GM12878 (cell line): ENCODE measurements at regions not wholly inside any gene's neighbourhood (a gene's known extent, or its start where the extent isn't known, plus 50 kb on each side); places are given as distances from the start of the nearest gene placed in this dataset.

Experiments used
- ATAC-seq: fragments of 200-7000 bp; cut with Tn5 transposase; 3 replicates; pipeline ENCODE4 v1.9.1; 2020; ENCODE audit warnings: mild to moderate bottlenecking, moderate library complexity
- BruUV-seq: library from RNA; stranded (reverse); fragments of 400-500 nt; replicated peaks from 2 replicates; lab custom pipeline; 2021; lab: Mats Ljungman, UMichigan
- CTCF ChIA-PET: fragments of 300-600 bp; sonication (Branson Sonifier 250); formaldehyde crosslinking; extraction: SDS; loops from one replicate; lab custom pipeline; 2021; ENCODE audit warnings: inconsistent platforms; lab: Yijun Ruan, JAX
- POLR2A ChIA-PET: fragments of 350-600 bp; formaldehyde crosslinking; extraction: SDS; loops from one replicate; lab custom pipeline; 2021; ENCODE audit warnings: inconsistent platforms; lab: Charles Lee
- RAD21 ChIA-PET: fragments of 300-600 bp; sonication (Branson Sonifier 250); formaldehyde crosslinking; loops from one replicate; lab custom pipeline; 2023; ENCODE audit warnings: antibody characterized with exemption; ENCODE audit not compliant: unreplicated experiment; lab: Charles Lee
- SMC1A ChIA-PET: fragments of 300-600 bp; sonication (Branson Sonifier 250); formaldehyde crosslinking; loops from one replicate; lab custom pipeline; 2023; ENCODE audit not compliant: unreplicated experiment, uncharacterized antibody; lab: Charles Lee
- DNase-seq: peaks from one replicate; pipeline ENCODE4 v3.0.0-alpha.2; 2011; ENCODE audit warnings: low read depth, low spot score
- FAIRE-seq: peaks from 3 replicates; lab custom pipeline; 2011; peaks lifted over from hg19 to GRCh38; lab: Jason Lieb, UNC
- H2AFZ ChIP-seq: 2 replicates; pipeline ENCODE4 v1.6.0; 2011; ENCODE audit warnings: low read depth, low read length, control low read depth; ENCODE audit not compliant: control insufficient read depth
- H3K27ac ChIP-seq: 2 replicates; pipeline ENCODE4 v1.5.1; 2011; ENCODE audit warnings: control low read depth; ENCODE audit not compliant: control insufficient read depth, insufficient read depth
- H3K27me3 ChIP-seq, 2 experiments: replicated peaks in 1 of 2; 2 replicates each; pipeline versions ENCODE4 v1.6.0 to v1.6.1; 2011; ENCODE audit warnings: low read length in 1 of 2; ENCODE audit not compliant: control insufficient read depth in 2 of 2, insufficient read depth in 2 of 2
- H3K36me3 ChIP-seq, 2 experiments: 2 replicates each; pipeline ENCODE4 v1.5.1; 2011; ENCODE audit warnings: low read length in 1 of 2; ENCODE audit not compliant: control insufficient read depth in 2 of 2, insufficient read depth in 2 of 2
- H3K4me1 ChIP-seq: 2 replicates; pipeline ENCODE4 v1.6.1; 2011; ENCODE audit warnings: mild to moderate bottlenecking, low read length, moderate library complexity, mixed read lengths; ENCODE audit not compliant: control insufficient read depth, insufficient read depth
- H3K4me2 ChIP-seq: 2 replicates; pipeline ENCODE4 v1.6.0; 2011; ENCODE audit warnings: control low read depth; ENCODE audit not compliant: control insufficient read depth, insufficient read depth
- H3K4me3 ChIP-seq: fragments of 200-600 bp; sonication (generic); 2 replicates; pipeline ENCODE4 v1.5.1; 2016
- H3K79me2 ChIP-seq: 2 replicates; pipeline ENCODE4 v1.6.0; 2011; ENCODE audit warnings: low read length; ENCODE audit not compliant: control insufficient read depth, insufficient read depth
- H3K9ac ChIP-seq: 2 replicates; pipeline ENCODE4 v1.8.0; 2011; ENCODE audit warnings: low read length, control low read depth, mixed read lengths; ENCODE audit not compliant: control insufficient read depth, insufficient read depth
- H3K9me3 ChIP-seq: replicated peaks from 3 replicates; pipeline ENCODE4 v1.5.1; 2011; ENCODE audit warnings: mild to moderate bottlenecking, low read length; ENCODE audit not compliant: control insufficient read depth, insufficient read depth
- H4K20me1 ChIP-seq: 2 replicates; pipeline ENCODE4 v1.6.0; 2011; ENCODE audit not compliant: control insufficient read depth, insufficient read depth
- ATF7 ChIP-seq: fragments of 450-650 bp; IDR thresholded peaks from 2 replicates; pipeline ENCODE4 v1.6.1; 2016; ENCODE audit warnings: low read depth, mild to moderate bottlenecking
- MTA2 ChIP-seq: fragments of 450-650 bp; IDR thresholded peaks from 2 replicates; pipeline ENCODE4 v1.6.1; 2016; ENCODE audit warnings: low read depth, mild to moderate bottlenecking, moderate library complexity
- SIX5 ChIP-seq: IDR thresholded peaks from 2 replicates; pipeline ENCODE4 v1.6.1; 2011; ENCODE audit warnings: mild to moderate bottlenecking, low read depth, low read length, moderate library complexity; ENCODE audit not compliant: severe bottlenecking
- SMAD1 ChIP-seq: fragments of 450-650 bp; IDR thresholded peaks from 2 replicates; pipeline ENCODE4 v1.6.1; 2018; ENCODE audit warnings: mild to moderate bottlenecking, low read depth; ENCODE audit not compliant: partially characterized antibody
- SMC3 ChIP-seq: IDR thresholded peaks from 2 replicates; pipeline ENCODE4 v1.6.1; 2011; ENCODE audit warnings: low read length, improper control_type of control experiment, borderline replicate concordance
- SP1 ChIP-seq: IDR thresholded peaks from one replicate; pipeline ENCODE4 v1.6.1; 2011; ENCODE audit warnings: low read depth, low read length
- SPI1 ChIP-seq: IDR thresholded peaks from 2 replicates; pipeline ENCODE4 v1.6.1; 2011; ENCODE audit warnings: low read depth, mild to moderate bottlenecking, low read length, moderate library complexity, borderline replicate concordance; ENCODE audit not compliant: insufficient read depth
- ZNF217 ChIP-seq: fragments of 450-650 bp; IDR thresholded peaks from 2 replicates; pipeline ENCODE4 v1.6.1; 2017; ENCODE audit warnings: antibody characterized with exemption, mild to moderate bottlenecking
- ZNF687 ChIP-seq: fragments of 450-650 bp; IDR thresholded peaks from 2 replicates; pipeline ENCODE4 v1.6.1; 2017; ENCODE audit warnings: mild to moderate bottlenecking, moderate library complexity
- WGBS: methylation state at CpG from one replicate; pipeline ENCODE4 v1.1.6; 2016; ENCODE audit warnings: low lambda C conversion rate; ENCODE audit not compliant: insufficient replicate concordance, insufficient coverage; ENCODE audit errors: missing lambda C conversion rate; 5-methylcytosine and 5-hydroxymethylcytosine counted together
- in situ Hi-C: fragments of 300-500 bp; cut with MboI; formaldehyde crosslinking; loops from 9 replicates; pipeline ENCODE4 v1.14.3; 2018; ENCODE audit warnings: mixed read lengths
- intact Hi-C: fragments of 100-400 bp; cut with micrococcal nuclease; formaldehyde crosslinking; loops from one replicate; pipeline ENCODE4 v1.14.2; 2022; ENCODE audit not compliant: unreplicated experiment
- TF ChIP-seq, protein P1 (sequence below): fragments of 450-650 bp; IDR thresholded peaks from 2 replicates; pipeline ENCODE4 v1.6.1; 2017; ENCODE audit warnings: mild to moderate bottlenecking
- TF ChIP-seq, protein P2 (sequence below): fragments of 450-650 bp; IDR thresholded peaks from 2 replicates; pipeline ENCODE4 v1.6.1; 2016; ENCODE audit warnings: mild to moderate bottlenecking

- no peak for DNase-seq
- ChIA-PET RAD21 (no interaction called here), SMC1A (no interaction called here), CTCF (no interaction called here), POLR2A (no interaction called here)
- no peaks in the 10 kb centered on the region for H4K20me1 ChIP-seq
- H3K4me2 ChIP-seq = no peak overlapping the region
- H3K79me2 ChIP-seq = no peaks in the 10 kb centered on the region
- 82% methylated on average over 4 of the region's 4 CpGs for WGBS
- TF ChIP-seq MTA2 = no peak
- no peak for TF ChIP-seq ZNF217
- TF ChIP-seq, protein P1, sequence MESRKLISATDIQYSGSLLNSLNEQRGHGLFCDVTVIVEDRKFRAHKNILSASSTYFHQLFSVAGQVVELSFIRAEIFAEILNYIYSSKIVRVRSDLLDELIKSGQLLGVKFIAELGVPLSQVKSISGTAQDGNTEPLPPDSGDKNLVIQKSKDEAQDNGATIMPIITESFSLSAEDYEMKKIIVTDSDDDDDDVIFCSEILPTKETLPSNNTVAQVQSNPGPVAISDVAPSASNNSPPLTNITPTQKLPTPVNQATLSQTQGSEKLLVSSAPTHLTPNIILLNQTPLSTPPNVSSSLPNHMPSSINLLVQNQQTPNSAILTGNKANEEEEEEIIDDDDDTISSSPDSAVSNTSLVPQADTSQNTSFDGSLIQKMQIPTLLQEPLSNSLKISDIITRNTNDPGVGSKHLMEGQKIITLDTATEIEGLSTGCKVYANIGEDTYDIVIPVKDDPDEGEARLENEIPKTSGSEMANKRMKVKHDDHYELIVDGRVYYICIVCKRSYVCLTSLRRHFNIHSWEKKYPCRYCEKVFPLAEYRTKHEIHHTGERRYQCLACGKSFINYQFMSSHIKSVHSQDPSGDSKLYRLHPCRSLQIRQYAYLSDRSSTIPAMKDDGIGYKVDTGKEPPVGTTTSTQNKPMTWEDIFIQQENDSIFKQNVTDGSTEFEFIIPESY = no peak
- TF ChIP-seq SMC3 = no peak
- no peak for TF ChIP-seq SMAD1
- TF ChIP-seq SIX5 = no peak
- TF ChIP-seq SPI1 = no peak
- TF ChIP-seq ATF7 = no peak
- TF ChIP-seq, protein P2, sequence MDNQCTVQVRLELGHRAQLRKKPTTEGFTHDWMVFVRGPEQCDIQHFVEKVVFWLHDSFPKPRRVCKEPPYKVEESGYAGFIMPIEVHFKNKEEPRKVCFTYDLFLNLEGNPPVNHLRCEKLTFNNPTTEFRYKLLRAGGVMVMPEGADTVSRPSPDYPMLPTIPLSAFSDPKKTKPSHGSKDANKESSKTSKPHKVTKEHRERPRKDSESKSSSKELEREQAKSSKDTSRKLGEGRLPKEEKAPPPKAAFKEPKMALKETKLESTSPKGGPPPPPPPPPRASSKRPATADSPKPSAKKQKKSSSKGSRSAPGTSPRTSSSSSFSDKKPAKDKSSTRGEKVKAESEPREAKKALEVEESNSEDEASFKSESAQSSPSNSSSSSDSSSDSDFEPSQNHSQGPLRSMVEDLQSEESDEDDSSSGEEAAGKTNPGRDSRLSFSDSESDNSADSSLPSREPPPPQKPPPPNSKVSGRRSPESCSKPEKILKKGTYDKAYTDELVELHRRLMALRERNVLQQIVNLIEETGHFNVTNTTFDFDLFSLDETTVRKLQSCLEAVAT = no peak
- TF ChIP-seq ZNF687 = no peak
- no peak for TF ChIP-seq SP1
- H3K9me3 ChIP-seq = no peaks in the 10 kb centered on the region
- no peak overlapping the region for H3K9ac ChIP-seq
- no peak overlapping the region for H3K4me3 ChIP-seq
- intact Hi-C loops (no loop called here), in situ Hi-C loops (no loop called here)
- no peaks in the 10 kb centered on the region for H3K4me1 ChIP-seq
- BruUV-seq = no TSS peak
- no peak overlapping the region for H3K27ac ChIP-seq
- FAIRE-seq = no peak
- H3K27me3 ChIP-seq = no peaks in the 10 kb centered on the region; a peak in 2 of 4 replicates
- ATAC-seq = no peak
- no peaks in the 10 kb centered on the region for H3K36me3 ChIP-seq
- H2AFZ ChIP-seq = no peak overlapping the region
Measured at GRCh38 chr7:25772802-25773201, 379.2 kb upstream of the NFE2L3 start.
